ENCODE measurements at regions not wholly inside any gene's neighbourhood (a gene's known extent, or its start where the extent isn't known, plus 50 kb on each side); places are given as distances from the start of the nearest gene placed in this dataset.

DNA sequence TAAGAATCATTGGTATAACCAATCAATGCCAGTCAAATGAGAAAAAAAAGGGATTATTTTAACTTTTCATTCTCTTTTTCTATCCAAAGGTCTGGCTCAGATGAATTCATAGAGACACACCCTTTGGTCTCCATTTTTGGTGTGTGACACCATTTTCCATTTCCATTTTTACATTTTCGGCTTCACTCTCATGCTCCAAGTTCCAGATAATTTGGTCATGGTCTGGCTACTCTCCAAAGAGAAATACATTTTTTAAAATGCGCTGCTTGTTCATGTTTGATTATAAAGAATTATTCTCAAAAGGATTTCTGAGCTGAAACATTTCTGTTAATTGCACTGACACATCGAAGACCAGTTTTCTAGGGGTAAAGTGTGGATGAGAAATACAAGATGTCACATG is 51.6 kb upstream of the FIBIN start:
- TF ChIP-seq, protein P1, sequence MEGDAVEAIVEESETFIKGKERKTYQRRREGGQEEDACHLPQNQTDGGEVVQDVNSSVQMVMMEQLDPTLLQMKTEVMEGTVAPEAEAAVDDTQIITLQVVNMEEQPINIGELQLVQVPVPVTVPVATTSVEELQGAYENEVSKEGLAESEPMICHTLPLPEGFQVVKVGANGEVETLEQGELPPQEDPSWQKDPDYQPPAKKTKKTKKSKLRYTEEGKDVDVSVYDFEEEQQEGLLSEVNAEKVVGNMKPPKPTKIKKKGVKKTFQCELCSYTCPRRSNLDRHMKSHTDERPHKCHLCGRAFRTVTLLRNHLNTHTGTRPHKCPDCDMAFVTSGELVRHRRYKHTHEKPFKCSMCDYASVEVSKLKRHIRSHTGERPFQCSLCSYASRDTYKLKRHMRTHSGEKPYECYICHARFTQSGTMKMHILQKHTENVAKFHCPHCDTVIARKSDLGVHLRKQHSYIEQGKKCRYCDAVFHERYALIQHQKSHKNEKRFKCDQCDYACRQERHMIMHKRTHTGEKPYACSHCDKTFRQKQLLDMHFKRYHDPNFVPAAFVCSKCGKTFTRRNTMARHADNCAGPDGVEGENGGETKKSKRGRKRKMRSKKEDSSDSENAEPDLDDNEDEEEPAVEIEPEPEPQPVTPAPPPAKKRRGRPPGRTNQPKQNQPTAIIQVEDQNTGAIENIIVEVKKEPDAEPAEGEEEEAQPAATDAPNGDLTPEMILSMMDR (IDR thresholded peaks at IDR 0.05), result no peak
- no peak for TF ChIP-seq POLR2AphosphoS5 (IDR thresholded peaks at IDR 0.05)
- TF ChIP-seq POLR2A (IDR thresholded peaks at IDR 0.05), result no peak

Measured in prostate gland (tissue), 2 donors.